ENCODE measurements at regions not wholly inside any gene's neighbourhood (a gene's known extent, or its start where the extent isn't known, plus 50 kb on each side); places are given as distances from the start of the nearest gene placed in this dataset.

GRCh38 chr15:93311620-93312019 lies 222.6 kb upstream of the RGMA start:
- Histone ChIP-seq H3K79me1 (ENCODE audit: low read depth, low read length) (no peaks in the 10 kb centered on the region), H2AFZ (ENCODE audit: low read length) (no peak overlapping the region), H3K4ac (replicated peaks; ENCODE audit: insufficient read length, low read depth, low read length) (no peak overlapping the region), H2BK15ac (ENCODE audit: low read length) (no peak overlapping the region), H3K4me1 (replicated peaks in 1 of 4; ENCODE audit: control insufficient read depth in 3 of 4, insufficient read depth in 4 of 4, low read length in 3 of 4) (peaks cover 0 to 3% (median 3%) of the 10 kb centered on the region in 4 experiments; a peak in 4 of 7 replicates), H2BK5ac (ENCODE audit: low read depth, low read length) (no peak overlapping the region), H3K56ac (replicated peaks; ENCODE audit: insufficient read length, low read depth, low read length) (no peak overlapping the region), H3K27ac (ENCODE audit: low read depth, low read length) (no peak overlapping the region), H3K23me2 (ENCODE audit: low read depth, low read length) (0 out of 2 replicates have a peak, but pooled peaks cover 2% of the 10 kb centered on the region), H3K79me2 (ENCODE audit: control insufficient read depth in 1 of 2, insufficient read depth in 2 of 2, low read length in 2 of 2) (no peaks in the 10 kb centered on the region), H3K18ac (ENCODE audit: extremely low read depth, low read length) (no peak overlapping the region), H2BK12ac (ENCODE audit: low read depth, low read length) (no peak overlapping the region), H4K20me1 (replicated peaks in 1 of 2; ENCODE audit: control insufficient read depth in 1 of 2, insufficient read depth in 2 of 2, low read length in 2 of 2) (peaks cover 0 to 2% of the 10 kb centered on the region in 2 experiments), H4K8ac (ENCODE audit: extremely low read depth, insufficient read depth, low read length) (peak overlapping the region; percentile 12; the same call in 1 of the 2 replicates), H3K9ac (replicated peaks in 1 of 4; ENCODE audit: extremely low read depth in 1 of 4, low read depth in 3 of 4, low read length in 3 of 4) (no peak overlapping the region), H3K36me3 (ENCODE audit: control insufficient read depth in 2 of 4, insufficient read depth in 4 of 4, low read length in 3 of 4) (no peaks in the 10 kb centered on the region; a peak in 1 of 8 replicates), H2BK20ac (ENCODE audit: low read length) (no peak overlapping the region), H3K27me3 (replicated peaks in 1 of 4; ENCODE audit: control insufficient read depth in 3 of 4, extremely low read depth in 1 of 4, insufficient read depth in 3 of 4, low read length in 3 of 4) (peaks cover 0 to 3% (median 0%) of the 10 kb centered on the region in 4 experiments; a peak in 1 of 7 replicates), H3K23ac (ENCODE audit: insufficient read length) (no peak overlapping the region), H3K4me2 (ENCODE audit: insufficient read depth in 1 of 2, low read depth in 2 of 2, low read length in 2 of 2) (no peak overlapping the region), H3K14ac (ENCODE audit: insufficient read length) (no peak overlapping the region), H2BK120ac (replicated peaks; ENCODE audit: low read depth, low read length) (no peak overlapping the region), H4K5ac (ENCODE audit: insufficient read length, low read depth, low read length) (no peak overlapping the region), H3K4me3 (ENCODE audit: extremely low read depth in 1 of 4, insufficient read depth in 2 of 4, low read depth in 3 of 4, low read length in 4 of 4) (no peak overlapping the region), H4K91ac (replicated peaks; ENCODE audit: insufficient read length, low read length) (no peak overlapping the region), H3K9me3 (ENCODE audit: insufficient read depth in 2 of 2, low read depth in 1 of 2, low read length in 1 of 2) (no peaks in the 10 kb centered on the region), H2AK5ac (ENCODE audit: low read depth, low read length) (no peak overlapping the region)
- WGBS, 2 experiments (ENCODE audit: extremely low coverage in 1 of 2, insufficient coverage in 1 of 2, insufficient read length in 1 of 2, insufficient replicate concordance in 2 of 2, low coverage in 1 of 2, low lambda C conversion rate in 2 of 2, missing lambda C conversion rate in 1 of 2): 77% methylated on average over 11 of the region's 11 CpGs; no CpG with 5 or more reads in 1 of the 2 experiments
- ChIA-PET POLR2A (ENCODE audit: partially characterized antibody) (interaction anchor here (1.5 kb wide), 1 partner anchor 16 kb away, joined by 3 read pairs; no protein-coding TSS in a partner anchor), CTCF (ENCODE audit: partially characterized antibody) (interaction anchor here (0.5 to 1.3 kb wide), 2 partner anchors 70 to 89 kb away, joined by 3 to 4 read pairs; no protein-coding TSS in a partner anchor)
- TF ChIP-seq SIRT6 (IDR thresholded peaks at IDR 0.05; ENCODE audit: low read length) (no peak), RXRA (IDR thresholded peaks at IDR 0.05; ENCODE audit: insufficient read depth, low read depth, low read length) (no peak), TEAD4 (IDR thresholded peaks at IDR 0.05; ENCODE audit: low read depth, low read length) (no peak), SUZ12 (IDR thresholded peaks at IDR 0.05; ENCODE audit: low read length) (no peak), RAD21 (IDR thresholded peaks at IDR 0.05 in 1 of 2, conservative IDR thresholded peaks at IDR 0.05 in 1 of 2; ENCODE audit: low read depth in 2 of 2, low read length in 2 of 2) (no peak)
- FAIRE-seq: no peak
- no peak for DNase-seq (ENCODE audit: low read depth in 1 of 2, low spot score in 2 of 2)

Data from H1 (cell line).